ENCODE measurements at regions not wholly inside any gene's neighbourhood (a gene's known extent, or its start where the extent isn't known, plus 50 kb on each side); places are given as distances from the start of the nearest gene placed in this dataset.
"Not testable (repeated sequence)": the region's sequence is repeated elsewhere in the genome, so short reads cannot be mapped to it uniquely, and the experiment has no call there.

DNA sequence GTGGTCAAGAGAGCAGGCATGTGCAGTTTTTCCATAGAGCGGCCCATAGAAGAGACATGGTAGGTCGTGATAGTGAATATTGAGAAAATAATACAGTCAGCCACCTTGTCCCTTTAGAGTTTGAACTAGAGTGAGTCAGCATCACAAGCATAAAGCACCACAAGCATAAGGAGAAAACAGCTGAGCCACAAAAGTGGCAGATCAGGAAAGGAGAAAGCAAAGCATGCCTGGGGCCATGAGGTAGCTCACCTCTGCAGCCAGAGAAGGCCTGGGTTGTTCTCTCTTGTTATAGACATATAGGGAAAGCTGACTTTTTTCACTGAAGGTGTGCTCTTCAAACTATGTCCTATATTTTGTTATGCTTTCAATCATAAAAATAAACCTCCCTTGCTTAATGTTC lies 879.0 kb downstream of the DSC3 start:
- no peak for DNase-seq (ENCODE audit: low spot score)

- no peak for DNase-seq (ENCODE audit: low spot score)
These were observed 882.4 kb downstream of the DSC3 start for GRCh38 chr18:30160124-30160523.

DNA sequence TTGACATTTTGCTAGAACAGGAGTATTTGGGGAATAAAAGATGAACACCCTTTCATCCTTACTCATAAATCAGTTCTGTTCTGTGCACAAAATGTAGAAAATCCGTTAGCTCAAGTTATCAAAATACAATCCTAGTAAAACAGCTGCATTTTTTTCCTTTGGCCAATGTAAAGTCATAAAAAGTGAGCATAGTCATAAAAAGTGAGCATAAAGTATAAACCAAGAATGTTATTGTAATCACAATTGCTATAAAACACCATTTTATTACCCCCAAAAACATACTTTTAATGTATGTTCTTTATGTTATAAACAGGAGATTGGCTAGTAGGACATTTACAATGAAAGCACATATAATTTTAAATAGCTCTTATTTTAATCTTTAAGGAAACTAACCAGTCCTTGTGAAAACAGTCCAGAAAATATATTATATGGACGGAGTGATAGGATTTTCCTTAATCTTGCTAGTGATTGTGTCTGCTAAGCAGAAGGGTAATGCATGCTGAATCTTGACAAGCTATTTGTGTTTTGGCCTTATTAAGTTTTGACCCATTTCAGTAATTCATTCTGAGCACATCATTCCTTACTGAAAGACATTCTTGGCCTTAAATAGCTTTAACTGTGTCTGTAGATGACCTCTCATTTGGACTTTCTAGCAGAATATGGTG lies 891.8 kb downstream of the DSC3 start:
- no peak for DNase-seq (ENCODE audit: low spot score)

- DNase-seq (ENCODE audit: low spot score) = no peak
These were observed 893.0 kb downstream of the DSC3 start for GRCh38 chr18:30149585-30149984.

GRCh38 chr18:30142870-30143269 lies 899.7 kb downstream of the DSC3 start:
- no peak for DNase-seq (ENCODE audit: low spot score)

DNA sequence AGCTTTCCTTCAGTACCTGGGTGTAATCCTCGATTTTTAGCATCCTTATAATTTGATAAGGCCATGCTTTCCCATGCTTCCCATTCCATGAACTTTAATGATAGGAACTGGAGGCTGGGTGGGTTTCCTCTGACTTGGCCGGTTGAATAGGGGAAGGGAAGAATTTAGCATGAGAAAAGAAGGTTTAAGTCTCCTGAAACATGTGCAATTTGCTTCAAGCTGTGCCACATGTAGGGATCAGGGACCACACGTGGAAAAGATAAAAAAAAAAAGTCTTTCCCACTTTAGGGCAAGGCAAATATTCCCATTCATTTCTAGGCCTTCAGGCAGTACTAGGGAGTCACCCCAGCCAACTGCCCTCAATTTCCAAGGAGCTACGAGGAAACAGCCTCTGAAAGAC lies 900.3 kb downstream of the DSC3 start:
- DNase-seq (ENCODE audit: low spot score) = no peak

DNA sequence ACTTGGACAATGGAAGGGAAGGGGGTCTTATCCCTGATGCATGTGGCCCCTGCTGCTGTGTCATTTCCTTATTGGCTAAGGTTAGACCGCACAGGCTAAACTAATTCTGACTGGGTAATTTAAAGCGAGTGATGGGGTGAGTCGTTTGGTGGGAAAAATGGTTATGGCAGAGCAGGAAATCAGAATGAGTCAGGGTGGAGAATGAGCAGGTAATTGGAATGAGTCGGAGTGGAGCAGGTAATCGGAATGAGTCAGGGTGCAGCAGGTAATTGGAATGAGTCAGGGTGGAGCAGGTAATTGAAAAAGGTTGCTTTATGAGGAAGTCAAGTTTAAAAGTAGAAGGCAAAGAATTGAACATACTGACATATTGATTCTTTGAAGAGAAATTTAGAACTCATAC lies 901.0 kb downstream of the DSC3 start:
- not testable (repeated sequence) for DNase-seq (ENCODE audit: low spot score)

DNA sequence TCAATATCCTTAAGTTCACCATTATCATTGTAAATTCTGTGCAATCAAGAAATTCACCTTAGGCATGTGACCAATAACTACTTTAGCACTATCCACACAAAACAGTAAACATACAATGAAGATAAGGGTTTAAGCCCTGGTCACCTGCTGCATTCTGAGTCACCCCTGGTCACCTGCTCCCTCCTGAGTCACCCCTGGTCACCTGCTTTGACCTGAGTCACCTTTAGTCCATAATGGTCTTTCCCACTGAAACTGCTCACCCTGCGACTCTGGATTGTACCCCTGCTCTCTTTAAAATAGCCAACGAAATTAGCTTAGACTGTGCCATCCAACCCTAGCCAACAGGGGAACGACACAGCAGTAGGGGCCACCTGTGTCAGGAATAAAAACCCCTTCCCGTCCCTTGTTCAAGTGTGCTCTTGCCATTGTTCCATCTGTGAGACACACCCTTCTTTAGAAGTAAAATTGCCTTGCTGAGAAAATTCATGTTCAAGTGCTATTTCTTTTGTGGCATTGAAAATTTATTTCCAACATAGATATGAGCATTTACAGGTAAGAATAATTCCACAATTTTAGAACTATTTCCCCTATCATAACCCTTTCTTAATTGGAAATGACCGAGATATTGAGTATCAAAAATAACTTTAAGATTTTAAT lies 902.8 kb downstream of the DSC3 start:
- DNase-seq (ENCODE audit: low spot score) = no peak

GRCh38 chr18:30135938-30136337 lies 906.6 kb downstream of the DSC3 start:
- DNase-seq (ENCODE audit: low spot score) = no peak

GRCh38 chr18:30134020-30134419 lies 908.5 kb downstream of the DSC3 start:
- DNase-seq (ENCODE audit: low spot score) = no peak

DNA sequence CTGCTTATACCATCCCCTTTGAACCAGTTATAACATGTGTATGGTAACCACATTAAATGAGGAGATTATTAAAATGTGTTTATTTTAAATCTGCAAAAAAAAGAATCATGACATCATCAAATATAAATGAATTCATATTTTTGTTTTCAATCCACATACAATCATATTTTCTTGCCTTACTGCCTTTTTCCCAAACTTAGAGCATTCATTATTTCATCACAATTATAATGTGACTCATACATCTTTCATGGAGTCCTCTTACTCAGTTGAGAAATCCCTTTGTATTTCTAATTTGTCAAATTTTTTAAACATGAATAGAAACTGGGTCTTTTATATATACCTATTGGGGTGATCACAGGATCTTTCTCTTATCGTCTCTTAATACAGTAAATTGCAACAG lies 909.6 kb downstream of the DSC3 start:
- no peak for DNase-seq (ENCODE audit: low spot score)

DNA sequence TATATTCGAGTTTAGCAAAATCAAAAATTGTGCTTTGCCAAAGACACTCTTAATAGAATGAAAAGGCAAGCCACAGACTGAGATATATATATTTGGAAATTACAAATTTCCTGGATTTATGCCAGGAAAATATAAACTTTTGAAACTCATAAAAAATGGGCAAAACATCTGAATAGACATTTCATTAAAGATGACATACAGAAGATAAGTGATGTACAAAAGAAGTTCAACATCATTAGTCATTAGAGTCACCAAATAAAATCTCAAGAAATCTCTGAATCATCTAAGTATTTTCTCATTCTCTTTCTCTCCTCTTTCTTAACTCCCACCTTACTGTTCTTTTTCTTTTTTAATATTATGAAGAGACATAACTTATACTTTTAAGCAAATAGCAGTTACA lies 921.1 kb downstream of the DSC3 start:
- DNase-seq (ENCODE audit: low spot score) = no peak

DNA sequence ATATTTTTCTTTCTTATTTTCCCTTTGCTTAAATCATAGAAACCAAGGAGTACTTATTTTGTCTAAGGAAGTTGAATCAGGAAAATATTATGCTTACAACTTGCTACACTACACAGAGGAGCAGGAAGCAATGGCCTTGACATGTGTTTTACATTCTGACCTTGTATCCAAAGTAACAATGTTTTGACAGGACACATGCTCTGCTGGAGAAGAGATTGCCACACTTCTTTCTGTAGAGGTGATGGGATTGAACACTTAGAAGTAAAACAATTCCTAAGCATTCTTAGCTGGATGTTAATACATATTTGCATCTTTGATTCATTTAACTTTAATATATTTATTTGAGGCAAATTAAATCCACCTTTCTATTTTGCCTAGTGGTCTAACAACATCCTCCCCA lies 929.1 kb downstream of the DSC3 start:
- DNase-seq (ENCODE audit: low spot score) = no peak

- no peak for DNase-seq (ENCODE audit: low spot score)
These were observed 936.2 kb downstream of the DSC3 start for GRCh38 chr18:30106356-30106755.

DNA sequence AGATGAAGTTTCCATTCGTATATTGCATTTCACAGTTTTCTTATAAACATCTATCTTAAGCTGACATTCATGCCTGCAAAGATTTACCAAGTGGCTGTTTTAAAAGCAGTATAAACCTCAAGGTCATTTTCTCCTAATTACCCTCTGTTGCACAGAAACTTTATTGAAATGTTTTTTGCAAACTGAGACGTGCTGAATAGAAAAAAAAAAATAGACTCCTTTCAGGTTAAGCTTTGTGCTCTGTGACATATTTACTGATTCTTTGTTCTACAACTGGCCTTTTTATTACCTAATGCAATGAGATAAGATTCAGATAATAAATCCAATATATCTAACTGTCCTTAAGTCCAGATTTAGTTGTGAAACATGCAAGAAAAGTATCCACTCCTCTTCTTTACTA lies 938.7 kb downstream of the DSC3 start:
- DNase-seq (ENCODE audit: low spot score) = no peak

DNA sequence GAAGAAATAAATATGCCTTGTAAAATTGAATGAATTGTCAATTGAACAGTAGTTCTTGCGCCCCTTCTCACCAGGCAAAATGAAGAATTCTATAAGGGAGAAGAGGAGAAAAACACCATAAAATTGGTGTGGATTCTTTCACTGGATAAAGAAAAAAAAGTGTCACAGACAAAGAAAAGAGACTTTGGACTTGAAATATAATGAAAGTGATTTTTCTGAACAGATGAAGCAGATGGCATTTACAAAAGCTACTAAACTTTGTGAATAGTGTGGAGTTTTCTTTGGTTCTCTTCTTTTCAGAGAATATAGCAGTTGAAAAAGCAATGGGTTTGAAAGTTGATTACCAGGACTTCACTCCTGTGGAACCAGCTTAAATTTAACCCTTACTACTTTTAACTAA lies 945.7 kb downstream of the DSC3 start:
- no peak for DNase-seq (ENCODE audit: low spot score)

DNA sequence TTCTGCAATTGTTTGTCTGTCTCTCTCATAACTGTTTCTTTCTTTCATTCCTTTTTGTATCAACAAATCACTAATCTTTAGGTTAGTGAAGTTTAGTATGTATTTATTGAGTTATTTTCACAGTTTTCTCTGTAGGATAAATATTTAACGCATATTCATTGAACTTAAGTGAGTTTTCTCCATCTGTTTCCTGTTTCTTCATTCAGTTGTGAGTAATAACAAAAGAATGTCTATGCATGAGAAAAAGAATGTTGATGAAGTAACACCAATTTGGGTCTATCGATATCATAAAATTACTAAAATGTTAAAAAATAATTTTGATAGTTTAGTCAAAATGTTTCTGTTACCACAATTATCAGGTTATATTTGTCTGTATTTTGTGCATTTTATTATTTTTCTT lies 948.0 kb downstream of the DSC3 start:
- peak; percentile 5 for DNase-seq (ENCODE audit: low spot score)

GRCh38 chr18:30093376-30093775 lies 949.2 kb downstream of the DSC3 start:
- no peak for DNase-seq (ENCODE audit: low spot score)

- DNase-seq (ENCODE audit: low spot score) = peak; percentile 15
These were observed 954.1 kb downstream of the DSC3 start for GRCh38 chr18:30088238-30089015.

GRCh38 chr18:30086351-30086750 lies 956.2 kb downstream of the DSC3 start:
- no peak for DNase-seq (ENCODE audit: low spot score)

DNA sequence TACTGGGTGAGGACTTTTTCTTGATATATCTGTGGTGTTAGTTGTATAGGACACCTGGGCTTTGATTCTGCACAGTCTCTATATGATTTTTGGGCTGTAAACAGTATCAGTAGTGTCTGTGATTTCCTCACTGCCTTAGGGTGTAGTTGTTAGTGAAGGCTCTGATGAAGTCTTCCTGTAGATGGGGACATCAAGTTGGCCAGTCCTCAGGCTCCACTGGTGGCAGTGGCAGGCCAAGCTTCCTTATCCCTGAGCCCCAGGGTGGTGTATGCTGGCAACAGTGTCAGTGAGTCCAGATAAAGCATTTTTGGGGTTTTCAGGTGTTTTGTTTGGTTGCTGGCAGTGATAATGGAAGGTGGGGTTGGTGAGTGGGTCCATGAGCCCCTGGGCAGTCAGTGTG lies 961.4 kb downstream of the DSC3 start:
- no peak for DNase-seq (ENCODE audit: low spot score)

DNA sequence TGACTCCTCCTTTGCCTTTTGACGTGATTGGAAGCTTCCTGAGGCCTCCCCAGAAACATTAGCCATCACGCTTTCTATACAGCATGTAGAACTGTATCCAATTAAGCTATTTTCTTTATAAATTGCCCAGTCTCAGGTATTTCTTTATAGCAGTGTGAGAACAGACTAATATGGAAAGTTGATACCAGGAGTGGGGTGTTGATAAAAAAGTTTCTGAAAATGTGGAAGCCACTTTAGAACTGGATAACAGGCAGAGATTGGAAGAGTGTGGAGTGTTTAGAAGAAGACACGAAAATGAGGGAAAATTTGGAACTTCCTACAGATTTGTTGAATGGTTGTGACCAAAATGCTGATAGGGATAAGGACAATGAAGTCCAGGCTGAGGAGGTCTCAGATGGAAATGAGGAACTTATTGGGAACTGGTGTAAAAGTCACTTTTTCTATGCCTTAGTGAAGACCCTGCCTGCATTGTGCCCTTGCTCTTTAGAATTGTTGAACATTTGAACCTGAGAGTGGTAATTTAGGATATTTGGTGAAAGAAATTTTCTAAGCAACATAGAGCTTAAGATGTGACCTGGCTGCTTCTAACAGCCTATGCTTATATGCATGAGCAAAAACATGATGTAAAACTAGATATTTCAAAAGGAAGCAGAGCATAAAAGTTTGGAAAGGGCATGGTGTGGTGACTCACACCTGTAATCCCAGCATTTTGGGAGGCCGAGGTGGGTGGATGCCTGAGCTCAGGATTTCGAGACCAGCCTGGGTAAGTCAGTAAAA lies 969.7 kb downstream of the DSC3 start:
- no peak for DNase-seq (ENCODE audit: low spot score)

DNA sequence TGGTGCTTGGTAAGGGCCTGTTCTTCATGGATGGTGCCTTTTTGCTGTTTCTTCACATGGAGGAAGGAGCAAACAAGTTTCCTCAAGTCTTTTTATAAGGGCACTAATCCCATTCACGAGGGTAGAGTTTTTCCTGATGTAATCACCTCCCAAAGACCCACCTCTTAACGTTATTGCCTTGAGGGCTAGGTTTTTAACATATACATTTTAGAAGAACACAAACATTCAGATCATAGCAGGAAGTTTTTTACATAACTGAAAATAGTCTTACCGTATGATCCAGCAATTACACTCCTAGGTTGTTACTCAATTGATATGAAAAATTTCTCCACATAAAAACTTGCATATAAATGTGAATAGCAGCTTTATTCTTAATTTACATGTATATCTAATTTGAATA lies 976.3 kb downstream of the DSC3 start:
- no peak for DNase-seq (ENCODE audit: low spot score)
